Mesenchymal stem cell (in vitro differentiated cells and primary cell): ENCODE measurements at regions not wholly inside any gene's neighbourhood (a gene's known extent, or its start where the extent isn't known, plus 50 kb on each side); places are given as distances from the start of the nearest gene placed in this dataset.

Source experiments
- DNase-seq: peaks from one replicate; pipeline ENCODE4 v3.0.0-alpha.2; 2013
- H2AFZ ChIP-seq: one replicate; pipeline ENCODE4 v1.6.1; 2013; ENCODE audit warnings: low read depth, mild to moderate bottlenecking, control low read depth, inconsistent platforms, low read length, moderate library complexity
- H2AK5ac ChIP-seq: 2 replicates; pipeline ENCODE4 v1.6.1; 2013; ENCODE audit warnings: low read length, moderate library complexity, mild to moderate bottlenecking, inconsistent platforms; ENCODE audit not compliant: severe bottlenecking
- H2BK120ac ChIP-seq: one replicate; pipeline ENCODE4 v1.6.1; 2013; ENCODE audit warnings: low read depth, mild to moderate bottlenecking, inconsistent platforms, low read length, moderate library complexity
- H2BK12ac ChIP-seq, 2 experiments: one replicate each; pipeline ENCODE4 v1.6.1; 2013; ENCODE audit warnings: inconsistent platforms in 2 of 2, low read length in 2 of 2, mild to moderate bottlenecking in 2 of 2, moderate library complexity in 2 of 2, control low read depth in 1 of 2
- H2BK15ac ChIP-seq: one replicate; pipeline ENCODE4 v1.6.1; 2013; ENCODE audit warnings: mild to moderate bottlenecking, low read depth, inconsistent platforms; ENCODE audit not compliant: poor library complexity, severe bottlenecking
- H2BK5ac ChIP-seq: 2 replicates; pipeline ENCODE4 v1.6.1; 2013; ENCODE audit warnings: low read depth, mild to moderate bottlenecking, low read length, control low read depth, inconsistent platforms; ENCODE audit not compliant: poor library complexity, severe bottlenecking
- H3K14ac ChIP-seq, 2 experiments: one replicate each; pipeline ENCODE4 v1.6.1; 2013; ENCODE audit warnings: inconsistent platforms in 2 of 2, low read length in 2 of 2, control low read depth in 1 of 2, mild to moderate bottlenecking in 1 of 2, moderate library complexity in 1 of 2
- H3K18ac ChIP-seq, 2 experiments: one replicate each; pipeline ENCODE4 v1.6.1; 2013; ENCODE audit warnings: inconsistent platforms in 2 of 2, low read length in 2 of 2, control low read depth in 1 of 2, low read depth in 1 of 2, mild to moderate bottlenecking in 1 of 2
- H3K23ac ChIP-seq, 2 experiments: one replicate each; pipeline ENCODE4 v1.6.1; 2013; ENCODE audit warnings: inconsistent platforms in 2 of 2, low read length in 2 of 2, mild to moderate bottlenecking in 2 of 2, moderate library complexity in 2 of 2, control low read depth in 1 of 2
- H3K27ac ChIP-seq: 2 replicates; pipeline ENCODE4 v1.5.1; 2013; ENCODE audit warnings: mild to moderate bottlenecking, moderate library complexity, low read length, control low read depth, inconsistent platforms; ENCODE audit not compliant: poor library complexity, severe bottlenecking
- H3K27me3 ChIP-seq, 2 experiments: 2 replicates each; pipeline versions ENCODE4 v1.6.1 to v1.7.0; 2013; ENCODE audit warnings: low read length in 2 of 2, mild to moderate bottlenecking in 2 of 2, moderate library complexity in 2 of 2, control low read depth in 1 of 2, inconsistent platforms in 1 of 2; ENCODE audit not compliant: control insufficient read depth in 1 of 2, insufficient read depth in 1 of 2
- H3K36me3 ChIP-seq, 2 experiments: 2 replicates each; pipeline versions ENCODE4 v1.6.1 to v1.7.0; 2013; ENCODE audit warnings: low read length in 2 of 2, control low read depth in 1 of 2, inconsistent platforms in 1 of 2, low read depth in 1 of 2, mild to moderate bottlenecking in 1 of 2; ENCODE audit not compliant: insufficient read depth in 2 of 2, control insufficient read depth in 1 of 2
- H3K4ac ChIP-seq, 2 experiments: one replicate each; pipeline ENCODE4 v1.6.1; 2013; ENCODE audit warnings: inconsistent platforms in 2 of 2, low read length in 2 of 2, mild to moderate bottlenecking in 2 of 2, moderate library complexity in 2 of 2, control low read depth in 1 of 2, low read depth in 1 of 2
- H3K4me1 ChIP-seq: 2 replicates; pipeline ENCODE4 v1.6.1; 2013; ENCODE audit warnings: low read depth, low read length, control low read depth; ENCODE audit not compliant: control insufficient read depth, insufficient read depth
- H3K4me2 ChIP-seq: 2 replicates; pipeline ENCODE4 v1.6.1; 2013; ENCODE audit warnings: low read length, mild to moderate bottlenecking, inconsistent platforms; ENCODE audit not compliant: poor library complexity, severe bottlenecking
- H3K4me3 ChIP-seq, 2 experiments: 2 replicates each; pipeline versions ENCODE4 v1.5.1 to v1.7.0; 2013; ENCODE audit warnings: low read length in 2 of 2, mild to moderate bottlenecking in 2 of 2, control low read depth in 1 of 2, low read depth in 1 of 2; ENCODE audit not compliant: insufficient read depth in 1 of 2
- H3K79me1 ChIP-seq: replicated peaks from 2 replicates; pipeline ENCODE4 v1.6.1; 2013; ENCODE audit warnings: mild to moderate bottlenecking, control low read depth, low read length, inconsistent platforms; ENCODE audit not compliant: poor library complexity, severe bottlenecking
- H3K9ac ChIP-seq: 2 replicates; pipeline ENCODE4 v1.7.0; 2013; ENCODE audit warnings: mild to moderate bottlenecking, low read length, moderate library complexity
- H3K9me3 ChIP-seq: 2 replicates; pipeline ENCODE4 v1.7.0; 2013; ENCODE audit warnings: mild to moderate bottlenecking, low read length; ENCODE audit not compliant: control insufficient read depth
- H4K8ac ChIP-seq: one replicate; pipeline ENCODE4 v1.6.1; 2013; ENCODE audit warnings: inconsistent platforms, mild to moderate bottlenecking, low read length, moderate library complexity
- H4K91ac ChIP-seq: one replicate; pipeline ENCODE4 v1.6.1; 2013; ENCODE audit warnings: mild to moderate bottlenecking, low read length, inconsistent platforms
- WGBS: methylation state at CpG from one replicate; pipeline ENCODE4 v1.1.7; 2013; ENCODE audit warnings: mixed read lengths; 5-methylcytosine and 5-hydroxymethylcytosine counted together

DNA sequence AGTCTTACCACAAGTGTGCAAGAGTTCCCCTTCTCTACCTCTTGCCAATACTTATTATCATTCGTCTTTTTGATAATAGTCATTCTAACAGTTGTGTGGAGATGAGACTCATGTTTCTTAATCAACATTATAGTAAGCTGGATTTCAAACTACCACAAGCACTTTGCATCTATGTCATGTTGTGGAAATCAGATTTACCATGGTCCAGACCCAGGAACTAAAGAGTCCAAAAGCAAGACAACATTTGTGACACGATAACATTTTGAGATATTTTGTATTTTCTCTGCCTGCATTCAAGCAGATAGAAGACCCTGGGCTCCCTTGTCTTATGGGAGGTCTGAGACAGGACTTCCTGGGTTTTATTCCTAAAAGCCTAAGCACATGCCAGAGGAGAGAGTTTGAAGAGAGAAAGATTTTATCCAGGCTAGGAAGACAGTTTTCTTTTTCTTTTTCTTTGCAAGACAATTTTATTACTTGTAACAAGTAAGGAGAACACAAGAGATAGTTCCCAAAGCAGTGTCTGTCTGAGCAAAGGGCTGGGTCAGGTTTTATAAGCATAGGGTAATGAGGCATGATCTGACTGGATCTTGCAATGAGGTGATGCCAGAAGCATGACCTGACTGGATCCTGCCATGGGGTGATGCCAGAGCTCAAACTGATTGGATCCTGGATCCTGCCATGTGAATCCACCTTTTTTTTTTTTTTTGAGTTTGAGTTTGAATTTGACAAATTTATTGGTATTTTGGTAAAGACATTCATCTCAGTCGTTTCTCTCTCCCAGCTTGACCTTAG is 180.5 kb upstream of the HMGA2 start:
- Histone ChIP-seq H2AFZ (no peak overlapping the region), H2AK5ac (peak overlapping the region; percentile 62), H3K27ac (peak overlapping the region; percentile 87), H2BK12ac (no peak overlapping the region), H3K4me1 (no peaks in the 10 kb centered on the region), H2BK120ac (no peak overlapping the region), H3K14ac (no peak overlapping the region), H3K79me1 (peaks cover 1% of the 10 kb centered on the region), H3K36me3 (no peaks in the 10 kb centered on the region), H4K91ac (no peak overlapping the region), H3K23ac (no peak overlapping the region), H2BK15ac (no peak overlapping the region), H3K18ac (no peak overlapping the region), H3K9me3 (no peaks in the 10 kb centered on the region), H3K9ac (peak overlapping the region; percentile 84), H2BK5ac (peak overlapping the region; percentile 63), H3K4me3 (no peak overlapping the region), H3K27me3 (no peaks in the 10 kb centered on the region), H3K4me2 (no peak overlapping the region), H4K8ac (no peak overlapping the region), H3K4ac (no peak overlapping the region)
- 98% methylated on average over 2 of the region's 3 CpGs for WGBS
- DNase-seq = peak; percentile 23

DNA sequence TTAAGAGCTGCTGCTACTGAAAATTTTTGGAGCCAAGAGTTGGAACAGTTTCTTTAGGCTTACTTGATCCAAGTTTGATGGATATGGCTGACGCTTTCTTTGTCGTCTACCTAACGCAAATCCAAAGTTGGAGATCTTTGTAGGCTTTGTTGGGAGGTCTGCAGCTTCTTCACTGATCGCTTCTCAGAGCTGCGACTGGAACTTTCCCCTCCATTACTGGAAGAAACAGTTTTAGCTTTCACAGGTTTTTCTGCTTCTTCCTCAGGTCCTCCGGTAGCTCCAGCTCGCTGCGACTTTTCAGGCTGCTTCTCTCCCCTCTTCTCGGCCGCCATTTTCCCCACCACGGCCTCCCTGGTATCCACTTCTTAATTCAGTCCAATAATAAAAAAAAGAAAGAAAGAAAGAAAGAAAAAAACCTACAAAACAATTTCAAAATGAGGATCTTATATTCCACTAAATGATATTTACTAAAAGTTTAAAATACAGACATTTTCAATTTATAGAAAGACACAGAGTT is 178.1 kb upstream of the HMGA2 start:
- H3K18ac ChIP-seq = peak overlapping the region in 1 of 2 experiments; percentile 28

DNA sequence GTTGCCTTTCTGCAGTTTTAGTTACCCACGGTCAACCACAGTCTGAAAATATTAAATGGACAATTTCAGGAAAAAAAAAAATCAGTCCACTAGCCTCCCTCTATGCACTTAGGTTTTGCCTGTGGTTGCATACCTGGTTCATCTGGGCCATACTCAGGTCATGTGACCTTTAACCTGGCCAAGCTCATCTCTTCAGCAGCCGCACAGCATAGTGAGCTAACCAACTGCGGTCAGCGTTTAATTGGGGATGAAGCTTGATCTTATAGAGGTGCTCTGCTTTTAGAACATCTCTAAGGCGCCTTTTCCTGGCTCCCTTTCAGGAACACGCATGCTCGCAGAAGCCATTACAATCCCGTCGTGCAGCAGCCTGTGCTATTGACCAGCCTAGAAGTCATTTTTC is 177.2 kb upstream of the HMGA2 start:
- Histone ChIP-seq H3K27me3 (no peaks in the 10 kb centered on the region), H2BK5ac (no peak overlapping the region), H2AK5ac (peak overlapping the region; percentile 11), H3K4me3 (no peak overlapping the region), H3K4ac (peak overlapping the region; percentile 53 to 67), H2BK15ac (no peak overlapping the region), H3K9me3 (no peaks in the 10 kb centered on the region), H3K9ac (no peak overlapping the region), H2AFZ (no peak overlapping the region), H3K36me3 (no peaks in the 10 kb centered on the region), H2BK12ac (peak overlapping the region; percentile 37 to 94), H4K8ac (peak overlapping the region; percentile 7), H3K18ac (peak overlapping the region in 1 of 2 experiments; percentile 72), H3K79me1 (peaks cover 1% of the 10 kb centered on the region), H4K91ac (peak overlapping the region; percentile 11), H3K27ac (no peak overlapping the region), H3K4me1 (no peaks in the 10 kb centered on the region), H3K23ac (no peak overlapping the region), H2BK120ac (no peak overlapping the region), H3K14ac (no peak overlapping the region), H3K4me2 (no peak overlapping the region)
- no peak for DNase-seq
- 98% methylated on average over 9 of the region's 9 CpGs for WGBS

More for the DNA sequence above, 178.1 kb upstream of the HMGA2 start:
- Histone ChIP-seq H3K36me3 (no peaks in the 10 kb centered on the region), H3K4me1 (no peaks in the 10 kb centered on the region), H2BK120ac (peak overlapping the region; percentile 49), H2BK15ac (peak overlapping the region; percentile 67), H3K23ac (no peak overlapping the region), H3K4me3 (no peak overlapping the region), H4K91ac (no peak overlapping the region), H4K8ac (no peak overlapping the region), H2BK12ac (peak overlapping the region in 1 of 2 experiments; percentile 11), H3K27ac (no peak overlapping the region), H3K4me2 (no peak overlapping the region), H2AK5ac (peak overlapping the region; percentile 87), H2AFZ (no peak overlapping the region), H2BK5ac (no peak overlapping the region), H3K4ac (peak overlapping the region; percentile 11 to 64), H3K9me3 (no peaks in the 10 kb centered on the region), H3K9ac (no peak overlapping the region), H3K79me1 (peaks cover 1% of the 10 kb centered on the region), H3K14ac (no peak overlapping the region), H3K27me3 (no peaks in the 10 kb centered on the region)
- 98% methylated on average over 8 of the region's 11 CpGs for WGBS
- DNase-seq = no peak

DNA sequence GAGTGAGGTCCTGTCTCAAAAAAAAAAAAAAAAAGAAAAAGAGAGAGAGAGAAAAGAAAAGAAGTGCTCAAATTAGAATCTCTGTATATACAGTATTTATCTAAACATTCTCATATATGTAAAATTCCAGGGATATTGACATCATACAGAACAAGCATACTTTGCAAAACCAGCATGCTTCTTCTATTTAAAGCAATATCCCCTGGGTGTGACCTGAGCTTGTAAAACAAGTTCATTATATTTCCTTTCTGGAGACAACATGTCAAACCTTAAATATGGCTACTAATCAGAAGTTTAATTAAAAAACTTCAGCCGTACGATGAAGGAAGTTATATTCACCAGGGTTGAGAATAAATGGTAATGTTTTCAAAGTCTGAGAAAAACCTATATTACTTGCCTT is 175.8 kb upstream of the HMGA2 start:
- Histone ChIP-seq H3K27ac (peak overlapping the region; percentile 72), H2BK5ac (no peak overlapping the region), H3K9me3 (peaks cover 2% of the 10 kb centered on the region), H3K23ac (no peak overlapping the region), H3K27me3 (no peaks in the 10 kb centered on the region), H3K4me3 (no peak overlapping the region), H2AFZ (no peak overlapping the region), H3K36me3 (no peaks in the 10 kb centered on the region), H4K8ac (no peak overlapping the region), H2AK5ac (no peak overlapping the region), H3K4me1 (no peaks in the 10 kb centered on the region), H4K91ac (no peak overlapping the region), H3K9ac (peak overlapping the region; percentile 85), H3K4me2 (no peak overlapping the region), H3K18ac (no peak overlapping the region), H2BK12ac (no peak overlapping the region), H3K4ac (no peak overlapping the region), H2BK15ac (no peak overlapping the region), H2BK120ac (no peak overlapping the region), H3K14ac (no peak overlapping the region), H3K79me1 (peaks cover 1% of the 10 kb centered on the region)
- WGBS = no CpG with 5 or more reads among the region's 2 CpGs
- no peak for DNase-seq
